Loucy (cell line): ENCODE measurements at regions not wholly inside any gene's neighbourhood (a gene's known extent, or its start where the extent isn't known, plus 50 kb on each side); places are given as distances from the start of the nearest gene placed in this dataset.

ENCODE experiments used
- EZH2phosphoT487 ChIP-seq: fragments of 200-600 bp; IDR thresholded peaks from 2 replicates; pipeline ENCODE4 v1.6.1; 2018; ENCODE audit warnings: antibody characterized with exemption, mild to moderate bottlenecking, moderate library complexity, borderline replicate concordance
- TF ChIP-seq, protein P1 (sequence below): fragments of 200-600 bp; sonication (generic); conservative IDR thresholded peaks from 2 replicates; pipeline ENCODE4 v1.5.1; 2014; ENCODE audit warnings: mild to moderate bottlenecking, antibody characterized with exemption, low read length

DNA sequence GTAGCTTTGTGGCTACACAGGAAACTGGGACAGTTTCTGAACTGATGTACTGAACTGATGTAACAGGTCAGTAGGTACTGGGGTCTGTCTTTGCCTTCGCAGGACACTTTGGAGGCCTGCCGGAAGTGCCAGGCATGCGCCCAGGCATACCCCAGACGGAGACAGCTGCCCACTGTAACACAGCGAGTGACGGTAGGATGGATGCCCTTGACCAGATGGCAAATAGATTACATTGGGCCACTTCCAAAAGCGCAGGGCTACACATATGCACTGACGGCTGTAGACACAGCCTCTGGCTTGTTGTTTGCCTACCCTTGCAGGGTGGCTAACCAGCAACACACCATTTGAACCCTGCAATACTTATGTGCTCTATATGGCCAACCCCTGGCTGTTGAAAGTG, 94.1 kb upstream of the TMPO start:
- TF ChIP-seq, protein P1, sequence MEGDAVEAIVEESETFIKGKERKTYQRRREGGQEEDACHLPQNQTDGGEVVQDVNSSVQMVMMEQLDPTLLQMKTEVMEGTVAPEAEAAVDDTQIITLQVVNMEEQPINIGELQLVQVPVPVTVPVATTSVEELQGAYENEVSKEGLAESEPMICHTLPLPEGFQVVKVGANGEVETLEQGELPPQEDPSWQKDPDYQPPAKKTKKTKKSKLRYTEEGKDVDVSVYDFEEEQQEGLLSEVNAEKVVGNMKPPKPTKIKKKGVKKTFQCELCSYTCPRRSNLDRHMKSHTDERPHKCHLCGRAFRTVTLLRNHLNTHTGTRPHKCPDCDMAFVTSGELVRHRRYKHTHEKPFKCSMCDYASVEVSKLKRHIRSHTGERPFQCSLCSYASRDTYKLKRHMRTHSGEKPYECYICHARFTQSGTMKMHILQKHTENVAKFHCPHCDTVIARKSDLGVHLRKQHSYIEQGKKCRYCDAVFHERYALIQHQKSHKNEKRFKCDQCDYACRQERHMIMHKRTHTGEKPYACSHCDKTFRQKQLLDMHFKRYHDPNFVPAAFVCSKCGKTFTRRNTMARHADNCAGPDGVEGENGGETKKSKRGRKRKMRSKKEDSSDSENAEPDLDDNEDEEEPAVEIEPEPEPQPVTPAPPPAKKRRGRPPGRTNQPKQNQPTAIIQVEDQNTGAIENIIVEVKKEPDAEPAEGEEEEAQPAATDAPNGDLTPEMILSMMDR: no peak
- no peak for TF ChIP-seq EZH2phosphoT487
